Heart left ventricle (tissue), 13 donors: ENCODE measurements at regions not wholly inside any gene's neighbourhood (a gene's known extent, or its start where the extent isn't known, plus 50 kb on each side); places are given as distances from the start of the nearest gene placed in this dataset.

Experiments used
- POLR2A ChIP-seq, 2 donors: fragments of 450-650 bp; IDR thresholded peaks; one replicate each; pipeline ENCODE4 v1.6.1; 2017; ENCODE audit warnings: antibody characterized with exemption in 2 of 2, mild to moderate bottlenecking in 2 of 2, moderate library complexity in 2 of 2
- TF ChIP-seq, protein P1 (sequence below), 12 donors: fragments of 200-600 bp; sonication (generic) in 4 of 12; IDR thresholded peaks; one replicate each; pipeline versions ENCODE4 v1.5.0 to v1.8.0; 2018 to 2022; ENCODE audit warnings: antibody characterized with exemption in 12 of 12, mild to moderate bottlenecking in 5 of 12
- donor health status: ischemic (EF 13 %, LVEDD 7.1; RV severe dilation, severe dysfunction).
- donor health status: DM: no; HTN: yes; CAD: no.
- donor health status: DM: no; HTN: no; CAD: no.
- donor health status: ischemic (EF 25% LVEDD 6.9; RV normal size, moderate dysfunction).
- donor health status: ischemic (EF 25% LVEDD 5.7; RV mildly dilated, moderate dysfunction).
- donor health status: ischemic (EF 35%, LVEDD 5.7; RV mildly dilated, moderate dysfunction).
- donor health status: nonischemic (EF 11% LVEDD 7.7; RV severe dilation, severe dysfunction).
- donor health status: DM: yes; HTN: yes; CAD: no.
- donor health status: PGD.
- donor health status: ischemic (EF 29% LVEDD 5.4; RV normal size, mild dysfunction).
- donor health status: nonischemic (EF 23%, LVEDD 6.1; RV moderate dilation, normal function).

DNA sequence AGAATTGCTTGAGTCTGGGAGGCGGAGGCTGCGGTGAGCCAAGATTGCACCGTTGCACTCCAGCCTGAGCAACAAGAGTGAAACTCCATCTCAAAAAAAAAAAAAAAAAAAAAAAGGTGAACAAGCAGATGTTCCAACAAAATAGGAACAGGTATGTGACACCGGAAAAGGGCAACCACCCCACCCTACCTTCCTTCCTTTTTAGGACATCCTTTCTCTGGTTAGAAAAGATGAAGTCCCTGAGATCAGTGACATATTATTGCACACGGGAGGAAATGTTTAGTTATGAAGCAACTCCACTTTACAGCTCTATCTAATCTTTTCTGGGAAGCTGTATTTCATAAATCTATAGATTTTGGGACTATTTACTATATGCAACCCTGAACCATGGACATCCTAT is 114.2 kb upstream of the MON1B start:
- TF ChIP-seq, protein P1, sequence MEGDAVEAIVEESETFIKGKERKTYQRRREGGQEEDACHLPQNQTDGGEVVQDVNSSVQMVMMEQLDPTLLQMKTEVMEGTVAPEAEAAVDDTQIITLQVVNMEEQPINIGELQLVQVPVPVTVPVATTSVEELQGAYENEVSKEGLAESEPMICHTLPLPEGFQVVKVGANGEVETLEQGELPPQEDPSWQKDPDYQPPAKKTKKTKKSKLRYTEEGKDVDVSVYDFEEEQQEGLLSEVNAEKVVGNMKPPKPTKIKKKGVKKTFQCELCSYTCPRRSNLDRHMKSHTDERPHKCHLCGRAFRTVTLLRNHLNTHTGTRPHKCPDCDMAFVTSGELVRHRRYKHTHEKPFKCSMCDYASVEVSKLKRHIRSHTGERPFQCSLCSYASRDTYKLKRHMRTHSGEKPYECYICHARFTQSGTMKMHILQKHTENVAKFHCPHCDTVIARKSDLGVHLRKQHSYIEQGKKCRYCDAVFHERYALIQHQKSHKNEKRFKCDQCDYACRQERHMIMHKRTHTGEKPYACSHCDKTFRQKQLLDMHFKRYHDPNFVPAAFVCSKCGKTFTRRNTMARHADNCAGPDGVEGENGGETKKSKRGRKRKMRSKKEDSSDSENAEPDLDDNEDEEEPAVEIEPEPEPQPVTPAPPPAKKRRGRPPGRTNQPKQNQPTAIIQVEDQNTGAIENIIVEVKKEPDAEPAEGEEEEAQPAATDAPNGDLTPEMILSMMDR (IDR thresholded peaks at IDR 0.05), result no peak
- no peak for TF ChIP-seq POLR2A (IDR thresholded peaks at IDR 0.05)
